ENCODE measurements at regions not wholly inside any gene's neighbourhood (a gene's known extent, or its start where the extent isn't known, plus 50 kb on each side); places are given as distances from the start of the nearest gene placed in this dataset.

DNA sequence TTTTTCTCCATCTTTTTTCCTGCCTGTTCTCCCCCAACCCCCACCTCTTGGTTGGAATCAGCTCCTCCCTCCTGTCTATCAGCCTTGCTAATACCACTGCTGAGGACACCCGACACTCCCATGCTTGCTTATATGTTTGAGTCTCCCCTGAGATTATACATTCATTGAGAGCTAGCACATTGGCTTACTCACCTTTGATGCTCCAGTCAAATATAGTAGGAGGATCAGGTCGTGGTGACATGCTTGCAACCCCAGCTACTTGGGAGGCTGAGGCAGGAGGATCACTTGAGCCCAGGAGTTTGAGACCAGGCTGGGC, 91.5 kb upstream of the CCBE1 start:
- Histone ChIP-seq H3K9ac (ENCODE audit: low read length) (no peak overlapping the region), H3K27me3 (ENCODE audit: insufficient read depth, low read length) (no peaks in the 10 kb centered on the region), H3K4me1 (ENCODE audit: control insufficient read depth in 1 of 2, insufficient read depth in 2 of 2, low read length in 2 of 2) (peaks cover 9 to 21% of the 10 kb centered on the region in 2 experiments), H3K4me2 (ENCODE audit: low read length) (peak overlapping the region; percentile 76), H3K9me3 (ENCODE audit: control insufficient read depth in 1 of 2, insufficient read depth in 1 of 2, low read depth in 1 of 2, low read length in 2 of 2) (no peaks in the 10 kb centered on the region), H4K20me1 (ENCODE audit: insufficient read depth) (no peaks in the 10 kb centered on the region), H2AFZ (ENCODE audit: low read depth, low read length, poor library complexity, severe bottlenecking) (no peak overlapping the region), H3K4me3 (replicated peaks in 1 of 2; ENCODE audit: low read depth in 1 of 2, low read length in 2 of 2) (no peak overlapping the region), H3K36me3 (ENCODE audit: control insufficient read depth in 1 of 2, insufficient read depth in 2 of 2, low read length in 2 of 2) (no peaks in the 10 kb centered on the region), H3K9me2 (ENCODE audit: insufficient read depth) (no peaks in the 10 kb centered on the region), H3K79me2 (ENCODE audit: insufficient read depth, low read length) (no peaks in the 10 kb centered on the region), H3K27ac (ENCODE audit: low read depth, low read length) (no peak overlapping the region)
- TF ChIP-seq JUND (IDR thresholded peaks at IDR 0.05) (no peak), CEBPB (IDR thresholded peaks at IDR 0.05; ENCODE audit: low read depth) (no peak), EZH2 (IDR thresholded peaks at IDR 0.05) (no peak), SP1 (IDR thresholded peaks at IDR 0.05; ENCODE audit: low read depth) (no peak), CBX3 (IDR thresholded peaks at IDR 0.05; ENCODE audit: low read depth) (no peak), ZFX (IDR thresholded peaks at IDR 0.05) (no peak), YY1 (IDR thresholded peaks at IDR 0.05; ENCODE audit: extremely low read depth, insufficient replicate concordance, low read depth, low read length) (no peak), ELF1 (IDR thresholded peaks at IDR 0.05; ENCODE audit: borderline replicate concordance, low read depth) (no peak), POLR2AphosphoS5 (IDR thresholded peaks at IDR 0.05; ENCODE audit: low read depth, low read length) (no peak), EGR1 (IDR thresholded peaks at IDR 0.05; ENCODE audit: low read depth) (no peak), FOSL1 (IDR thresholded peaks at IDR 0.05; ENCODE audit: low read depth) (no peak), ZNF274 (IDR thresholded peaks at IDR 0.05; ENCODE audit: low read depth, low read length) (no peak)
- TF ChIP-seq, protein P1, sequence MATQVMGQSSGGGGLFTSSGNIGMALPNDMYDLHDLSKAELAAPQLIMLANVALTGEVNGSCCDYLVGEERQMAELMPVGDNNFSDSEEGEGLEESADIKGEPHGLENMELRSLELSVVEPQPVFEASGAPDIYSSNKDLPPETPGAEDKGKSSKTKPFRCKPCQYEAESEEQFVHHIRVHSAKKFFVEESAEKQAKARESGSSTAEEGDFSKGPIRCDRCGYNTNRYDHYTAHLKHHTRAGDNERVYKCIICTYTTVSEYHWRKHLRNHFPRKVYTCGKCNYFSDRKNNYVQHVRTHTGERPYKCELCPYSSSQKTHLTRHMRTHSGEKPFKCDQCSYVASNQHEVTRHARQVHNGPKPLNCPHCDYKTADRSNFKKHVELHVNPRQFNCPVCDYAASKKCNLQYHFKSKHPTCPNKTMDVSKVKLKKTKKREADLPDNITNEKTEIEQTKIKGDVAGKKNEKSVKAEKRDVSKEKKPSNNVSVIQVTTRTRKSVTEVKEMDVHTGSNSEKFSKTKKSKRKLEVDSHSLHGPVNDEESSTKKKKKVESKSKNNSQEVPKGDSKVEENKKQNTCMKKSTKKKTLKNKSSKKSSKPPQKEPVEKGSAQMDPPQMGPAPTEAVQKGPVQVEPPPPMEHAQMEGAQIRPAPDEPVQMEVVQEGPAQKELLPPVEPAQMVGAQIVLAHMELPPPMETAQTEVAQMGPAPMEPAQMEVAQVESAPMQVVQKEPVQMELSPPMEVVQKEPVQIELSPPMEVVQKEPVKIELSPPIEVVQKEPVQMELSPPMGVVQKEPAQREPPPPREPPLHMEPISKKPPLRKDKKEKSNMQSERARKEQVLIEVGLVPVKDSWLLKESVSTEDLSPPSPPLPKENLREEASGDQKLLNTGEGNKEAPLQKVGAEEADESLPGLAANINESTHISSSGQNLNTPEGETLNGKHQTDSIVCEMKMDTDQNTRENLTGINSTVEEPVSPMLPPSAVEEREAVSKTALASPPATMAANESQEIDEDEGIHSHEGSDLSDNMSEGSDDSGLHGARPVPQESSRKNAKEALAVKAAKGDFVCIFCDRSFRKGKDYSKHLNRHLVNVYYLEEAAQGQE (IDR thresholded peaks at IDR 0.05; ENCODE audit: low read depth), result no peak
- TF ChIP-seq, protein P2, sequence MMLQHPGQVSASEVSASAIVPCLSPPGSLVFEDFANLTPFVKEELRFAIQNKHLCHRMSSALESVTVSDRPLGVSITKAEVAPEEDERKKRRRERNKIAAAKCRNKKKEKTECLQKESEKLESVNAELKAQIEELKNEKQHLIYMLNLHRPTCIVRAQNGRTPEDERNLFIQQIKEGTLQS (IDR thresholded peaks at IDR 0.05), result no peak
- peak; percentile 29 for ATAC-seq
- no TSS peak for BruUV-seq (replicated peaks)
- ChIA-PET CTCF (interaction anchor here (2.0 kb wide), 1 partner anchor 35 kb away, joined by 9 read pairs; no protein-coding TSS in a partner anchor), POLR2A (no interaction called here), RAD21 (ENCODE audit: low non-redundant PET in 1 of 2, low total read pairs in 2 of 2, uncharacterized antibody in 2 of 2, unreplicated experiment in 2 of 2) (interaction anchor here in 1 of 2 experiments (2.1 kb wide), 1 partner anchor 35 kb away, joined by 8 read pairs; no protein-coding TSS in a partner anchor)
- DNase-seq (ENCODE audit: low read depth, low spot score), result no peak
- intact Hi-C loops (cut with micrococcal nuclease), result no loop called here
